IMR-90 (cell line): ENCODE measurements at regions not wholly inside any gene's neighbourhood (a gene's known extent, or its start where the extent isn't known, plus 50 kb on each side); places are given as distances from the start of the nearest gene placed in this dataset.

Source experiments
- ATAC-seq: fragments of 200-7000 bp; cut with Tn5 transposase; 2 replicates; pipeline ENCODE4 v1.9.1; 2020; ENCODE audit warnings: low read depth, mild to moderate bottlenecking, moderate library complexity
- BruUV-seq: library from RNA; stranded (reverse); fragments of 400-500 nt; replicated peaks from 2 replicates; lab custom pipeline; 2021; lab: Mats Ljungman, UMichigan
- CTCF ChIA-PET: fragments of 300-600 bp; formaldehyde crosslinking; extraction: SDS; loops from one replicate; lab custom pipeline; 2021; ENCODE audit warnings: antibody characterized with exemption; lab: Yijun Ruan, JAX
- POLR2A ChIA-PET: fragments of 300-600 bp; sonication (Branson Sonifier 250); formaldehyde crosslinking; loops from one replicate; lab custom pipeline; 2022; ENCODE audit warnings: antibody characterized with exemption; ENCODE audit not compliant: unreplicated experiment; lab: Charles Lee
- DNase-seq: peaks from one replicate; pipeline ENCODE4 v3.0.0; 2013
- H2AFZ ChIP-seq: replicated peaks from 2 replicates; pipeline ENCODE3; 2013; ENCODE audit warnings: low read length, mild to moderate bottlenecking; ENCODE audit not compliant: poor library complexity
- H2AK5ac ChIP-seq: 2 replicates; pipeline ENCODE4 v1.6.1; 2013; ENCODE audit warnings: low read depth, low read length, inconsistent platforms
- H2AK9ac ChIP-seq: replicated peaks from 2 replicates; pipeline ENCODE3; 2013; ENCODE audit warnings: mild to moderate bottlenecking, low read depth, low read length, moderate library complexity; ENCODE audit not compliant: poor library complexity
- H2BK120ac ChIP-seq: 2 replicates; pipeline ENCODE4 v1.6.1; 2013; ENCODE audit warnings: low read depth, low read length, inconsistent platforms
- H2BK15ac ChIP-seq: 3 replicates; pipeline ENCODE4 v1.6.1; 2013; ENCODE audit warnings: low read depth, low read length, inconsistent platforms
- H2BK20ac ChIP-seq: 2 replicates; pipeline ENCODE4 v1.6.1; 2013; ENCODE audit warnings: low read depth, mild to moderate bottlenecking, inconsistent platforms, low read length, moderate library complexity
- H2BK5ac ChIP-seq: 2 replicates; pipeline ENCODE4 v1.6.1; 2013; ENCODE audit warnings: mild to moderate bottlenecking, low read depth, low read length, inconsistent platforms; ENCODE audit not compliant: poor library complexity, severe bottlenecking
- H3K14ac ChIP-seq: replicated peaks from 2 replicates; pipeline ENCODE4 v1.6.1; 2013; ENCODE audit warnings: low read depth, low read length, inconsistent platforms
- H3K18ac ChIP-seq: 2 replicates; pipeline ENCODE4 v1.6.1; 2013; ENCODE audit warnings: low read depth, low read length, control low read depth
- H3K23ac ChIP-seq: 2 replicates; pipeline ENCODE4 v1.6.1; 2013; ENCODE audit warnings: low read depth, low read length, inconsistent platforms
- H3K27ac ChIP-seq: 2 replicates; pipeline ENCODE4 v1.5.1; 2013; ENCODE audit warnings: mild to moderate bottlenecking, control low read depth, low read length; ENCODE audit not compliant: insufficient read depth
- H3K27me3 ChIP-seq: 2 replicates; pipeline ENCODE4 v1.6.1; 2013; ENCODE audit warnings: low read length; ENCODE audit not compliant: control insufficient read depth, insufficient read depth
- H3K36me3 ChIP-seq: 2 replicates; pipeline ENCODE4 v1.6.1; 2013; ENCODE audit warnings: low read length, mixed read lengths; ENCODE audit not compliant: control insufficient read depth, insufficient read depth
- H3K4ac ChIP-seq: 2 replicates; pipeline ENCODE4 v1.6.1; 2013; ENCODE audit warnings: low read depth, low read length, inconsistent platforms
- H3K4me1 ChIP-seq: 2 replicates; pipeline ENCODE4 v1.6.1; 2013; ENCODE audit warnings: low read length, mixed read lengths; ENCODE audit not compliant: control insufficient read depth, insufficient read depth
- H3K4me2 ChIP-seq: 2 replicates; pipeline ENCODE4 v1.6.1; 2013; ENCODE audit warnings: low read depth, mild to moderate bottlenecking, control low read depth, low read length, moderate library complexity
- H3K4me3 ChIP-seq: 2 replicates; pipeline ENCODE4 v1.5.1; 2013; ENCODE audit warnings: low read depth, mild to moderate bottlenecking, control low read depth, low read length, moderate library complexity; ENCODE audit not compliant: insufficient read depth
- H3K56ac ChIP-seq: 2 replicates; pipeline ENCODE4 v1.6.1; 2013; ENCODE audit warnings: low read length, inconsistent platforms; ENCODE audit not compliant: insufficient read depth; ENCODE audit errors: extremely low read depth
- H3K79me1 ChIP-seq, 2 experiments: 2 replicates each; pipeline ENCODE4 v1.6.1; 2013; ENCODE audit warnings: low read length in 2 of 2, inconsistent platforms in 1 of 2, low read depth in 1 of 2
- H3K9ac ChIP-seq: 2 replicates; pipeline ENCODE4 v1.6.1; 2013; ENCODE audit warnings: low read depth, low read length, control low read depth
- H3K9me1 ChIP-seq: 2 replicates; pipeline ENCODE4 v1.6.1; 2013; ENCODE audit warnings: low read length, inconsistent platforms; ENCODE audit not compliant: insufficient read depth
- H3K9me3 ChIP-seq: 2 replicates; pipeline ENCODE4 v1.6.1; 2013; ENCODE audit warnings: low read length; ENCODE audit not compliant: control insufficient read depth, insufficient read depth
- H4K20me1 ChIP-seq: 2 replicates; pipeline ENCODE4 v1.6.1; 2013; ENCODE audit warnings: low read length, inconsistent platforms; ENCODE audit not compliant: insufficient read depth
- H4K5ac ChIP-seq: 2 replicates; pipeline ENCODE4 v1.6.1; 2013; ENCODE audit warnings: mild to moderate bottlenecking, low read depth, low read length, control low read depth
- H4K8ac ChIP-seq, 2 experiments: 2 replicates each; pipeline ENCODE4 v1.6.1; 2013; ENCODE audit warnings: low read depth in 2 of 2, low read length in 2 of 2, control low read depth in 1 of 2, inconsistent platforms in 1 of 2
- H4K91ac ChIP-seq: 2 replicates; pipeline ENCODE4 v1.6.1; 2013; ENCODE audit warnings: low read depth, low read length, inconsistent platforms; ENCODE audit not compliant: insufficient read depth
- BHLHE40 ChIP-seq: fragments of 150-350 bp; IDR thresholded peaks from 2 replicates; pipeline ENCODE4 v1.6.1; 2016; ENCODE audit warnings: mild to moderate bottlenecking, low read depth, low read length
- CEBPB ChIP-seq: IDR thresholded peaks from 2 replicates; pipeline ENCODE4 v1.6.1; 2012; ENCODE audit warnings: low read depth, low read length, improper control_type of control experiment
- CHD1 ChIP-seq: IDR thresholded peaks from 2 replicates; pipeline ENCODE4 v1.6.1; 2012; ENCODE audit warnings: low read depth, low read length, improper control_type of control experiment
- MAFK ChIP-seq: IDR thresholded peaks from 2 replicates; pipeline ENCODE4 v1.6.1; 2012; ENCODE audit warnings: low read depth, low read length, improper control_type of control experiment
- MAZ ChIP-seq: IDR thresholded peaks from 2 replicates; pipeline ENCODE4 v1.6.1; 2012; ENCODE audit warnings: low read depth, mild to moderate bottlenecking, low read length, improper control_type of control experiment, moderate library complexity, borderline replicate concordance
- MXI1 ChIP-seq: IDR thresholded peaks from 2 replicates; pipeline ENCODE4 v1.6.1; 2012; ENCODE audit warnings: low read depth, mild to moderate bottlenecking, low read length, moderate library complexity, borderline replicate concordance
- NFE2L2 ChIP-seq: fragments of 150-350 bp; IDR thresholded peaks from 2 replicates; pipeline ENCODE4 v1.6.1; 2016; ENCODE audit warnings: low read depth, mild to moderate bottlenecking, low read length
- POLR2A ChIP-seq: IDR thresholded peaks from 2 replicates; pipeline ENCODE4 v1.6.1; 2012; ENCODE audit warnings: mild to moderate bottlenecking, low read depth, low read length
- RAD21 ChIP-seq: IDR thresholded peaks from 2 replicates; pipeline ENCODE4 v1.6.1; 2012; ENCODE audit warnings: low read length, improper control_type of control experiment
- RFX5 ChIP-seq: IDR thresholded peaks from 2 replicates; pipeline ENCODE4 v1.8.0; 2012; ENCODE audit warnings: low read depth, mild to moderate bottlenecking, low read length, moderate library complexity
- SMC3 ChIP-seq: fragments of 150-350 bp; IDR thresholded peaks from 2 replicates; pipeline ENCODE4 v1.6.1; 2016; ENCODE audit warnings: low read depth, mild to moderate bottlenecking, antibody characterized with exemption, low read length, moderate library complexity
- USF2 ChIP-seq: fragments of 150-350 bp; IDR thresholded peaks from 2 replicates; pipeline ENCODE4 v1.6.1; 2017; ENCODE audit warnings: mild to moderate bottlenecking, antibody characterized with exemption, low read length, low read depth
- dilution Hi-C: fragments of 300-500 bp; cut with HindIII; formaldehyde crosslinking; loops from one replicate; pipeline ENCODE4 v1.14.3; 2018; ENCODE audit warnings: low sequenced_read_pairs; ENCODE audit not compliant: unreplicated experiment
- in situ Hi-C: fragments of 300-500 bp; cut with MboI; formaldehyde crosslinking; loops from 3 replicates; pipeline ENCODE4 v1.14.3; 2019; ENCODE audit warnings: low sequenced_read_pairs, inconsistent platforms, mixed read lengths
- intact Hi-C: fragments of 100-400 bp; cut with micrococcal nuclease; formaldehyde crosslinking; loops from 2 replicates; pipeline ENCODE4 v1.10.0; 2022
- TF ChIP-seq, protein P1 (sequence below): conservative IDR thresholded peaks from 2 replicates; pipeline ENCODE4 v1.5.1; 2012; ENCODE audit warnings: mild to moderate bottlenecking, low read depth, low read length, improper control_type of control experiment
- TF ChIP-seq, protein P2 (sequence below): fragments of 150-350 bp; IDR thresholded peaks from 2 replicates; pipeline ENCODE4 v1.6.1; 2016; ENCODE audit warnings: low read depth, mild to moderate bottlenecking, low read length, moderate library complexity, borderline replicate concordance

DNA sequence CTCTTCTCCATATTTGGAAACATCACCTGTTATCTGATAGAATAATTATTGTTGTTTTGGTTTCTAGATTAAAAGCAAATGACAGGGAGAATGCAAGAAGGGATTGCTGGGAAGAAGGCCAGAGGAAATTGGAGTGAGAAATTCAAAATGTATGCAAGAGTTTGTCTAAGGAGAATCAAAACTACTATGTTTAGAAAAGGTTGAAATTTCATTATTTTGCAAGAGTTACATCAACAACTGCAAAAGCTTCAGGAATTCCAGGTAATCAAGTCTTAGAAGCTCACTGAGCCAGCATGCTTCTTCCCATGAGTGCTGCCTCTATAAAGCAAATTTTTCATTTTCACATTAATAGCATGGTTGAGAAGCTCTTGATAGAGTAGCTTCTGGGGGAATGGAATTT, 177.2 kb upstream of the GBE1 start:
- Histone ChIP-seq H2BK20ac (no peak overlapping the region), H3K27ac (no peak overlapping the region), H3K9me3 (no peaks in the 10 kb centered on the region), H2BK15ac (no peak overlapping the region), H4K8ac (no peak overlapping the region), H3K18ac (no peak overlapping the region), H4K20me1 (no peaks in the 10 kb centered on the region), H3K56ac (no peak overlapping the region), H3K9ac (no peak overlapping the region), H3K4me3 (no peak overlapping the region), H3K79me1 (no peaks in the 10 kb centered on the region), H3K23ac (no peak overlapping the region), H3K9me1 (no peaks in the 10 kb centered on the region), H2BK5ac (no peak overlapping the region), H2BK120ac (no peak overlapping the region), H4K91ac (no peak overlapping the region), H3K4me1 (no peaks in the 10 kb centered on the region), H2AFZ (no peak overlapping the region), H3K4ac (no peak overlapping the region), H3K4me2 (no peak overlapping the region), H3K36me3 (no peaks in the 10 kb centered on the region), H3K14ac (no peak overlapping the region), H2AK9ac (no peak overlapping the region), H3K27me3 (no peaks in the 10 kb centered on the region), H2AK5ac (no peak overlapping the region), H4K5ac (no peak overlapping the region)
- dilution Hi-C loops (no loop called here), in situ Hi-C loops (no loop called here), intact Hi-C loops (no loop called here)
- no peak for TF ChIP-seq POLR2A
- no peak for TF ChIP-seq MAZ
- no peak for TF ChIP-seq BHLHE40
- TF ChIP-seq MXI1: no peak
- no peak for TF ChIP-seq USF2
- TF ChIP-seq MAFK: no peak
- TF ChIP-seq NFE2L2: no peak
- no peak for TF ChIP-seq RAD21
- no peak for TF ChIP-seq CHD1
- TF ChIP-seq SMC3: no peak
- no peak for TF ChIP-seq RFX5
- TF ChIP-seq CEBPB: no peak
- TF ChIP-seq, protein P1, sequence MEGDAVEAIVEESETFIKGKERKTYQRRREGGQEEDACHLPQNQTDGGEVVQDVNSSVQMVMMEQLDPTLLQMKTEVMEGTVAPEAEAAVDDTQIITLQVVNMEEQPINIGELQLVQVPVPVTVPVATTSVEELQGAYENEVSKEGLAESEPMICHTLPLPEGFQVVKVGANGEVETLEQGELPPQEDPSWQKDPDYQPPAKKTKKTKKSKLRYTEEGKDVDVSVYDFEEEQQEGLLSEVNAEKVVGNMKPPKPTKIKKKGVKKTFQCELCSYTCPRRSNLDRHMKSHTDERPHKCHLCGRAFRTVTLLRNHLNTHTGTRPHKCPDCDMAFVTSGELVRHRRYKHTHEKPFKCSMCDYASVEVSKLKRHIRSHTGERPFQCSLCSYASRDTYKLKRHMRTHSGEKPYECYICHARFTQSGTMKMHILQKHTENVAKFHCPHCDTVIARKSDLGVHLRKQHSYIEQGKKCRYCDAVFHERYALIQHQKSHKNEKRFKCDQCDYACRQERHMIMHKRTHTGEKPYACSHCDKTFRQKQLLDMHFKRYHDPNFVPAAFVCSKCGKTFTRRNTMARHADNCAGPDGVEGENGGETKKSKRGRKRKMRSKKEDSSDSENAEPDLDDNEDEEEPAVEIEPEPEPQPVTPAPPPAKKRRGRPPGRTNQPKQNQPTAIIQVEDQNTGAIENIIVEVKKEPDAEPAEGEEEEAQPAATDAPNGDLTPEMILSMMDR: no peak
- TF ChIP-seq, protein P2, sequence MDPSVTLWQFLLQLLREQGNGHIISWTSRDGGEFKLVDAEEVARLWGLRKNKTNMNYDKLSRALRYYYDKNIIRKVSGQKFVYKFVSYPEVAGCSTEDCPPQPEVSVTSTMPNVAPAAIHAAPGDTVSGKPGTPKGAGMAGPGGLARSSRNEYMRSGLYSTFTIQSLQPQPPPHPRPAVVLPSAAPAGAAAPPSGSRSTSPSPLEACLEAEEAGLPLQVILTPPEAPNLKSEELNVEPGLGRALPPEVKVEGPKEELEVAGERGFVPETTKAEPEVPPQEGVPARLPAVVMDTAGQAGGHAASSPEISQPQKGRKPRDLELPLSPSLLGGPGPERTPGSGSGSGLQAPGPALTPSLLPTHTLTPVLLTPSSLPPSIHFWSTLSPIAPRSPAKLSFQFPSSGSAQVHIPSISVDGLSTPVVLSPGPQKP: no peak
- ATAC-seq: no peak
- ChIA-PET CTCF (no interaction called here), POLR2A (no interaction called here)
- no peak for DNase-seq
- no TSS peak for BruUV-seq
